HFF-Myc (cell line): ENCODE measurements at regions not wholly inside any gene's neighbourhood (a gene's known extent, or its start where the extent isn't known, plus 50 kb on each side); places are given as distances from the start of the nearest gene placed in this dataset.

Experiments
- DNase-seq: peaks from one replicate; pipeline ENCODE4 v3.0.0-alpha.2; 2011; ENCODE audit warnings: low read depth; ENCODE audit errors: extremely low read depth
- H3K4me3 ChIP-seq: replicated peaks from 2 replicates; pipeline ENCODE4 v1.5.1; 2011; ENCODE audit warnings: low read depth, mild to moderate bottlenecking, control low read depth, low read length
- TF ChIP-seq, protein P1 (sequence below): IDR thresholded peaks from 2 replicates; pipeline ENCODE4 v1.5.1; 2012; ENCODE audit warnings: mild to moderate bottlenecking, low read depth, low read length, control low read depth; ENCODE audit errors: missing control alignments

GRCh38 chr6:91453224-91453878 lies 866.5 kb upstream of the MAP3K7 start:
- DNase-seq: no peak
- TF ChIP-seq, protein P1, sequence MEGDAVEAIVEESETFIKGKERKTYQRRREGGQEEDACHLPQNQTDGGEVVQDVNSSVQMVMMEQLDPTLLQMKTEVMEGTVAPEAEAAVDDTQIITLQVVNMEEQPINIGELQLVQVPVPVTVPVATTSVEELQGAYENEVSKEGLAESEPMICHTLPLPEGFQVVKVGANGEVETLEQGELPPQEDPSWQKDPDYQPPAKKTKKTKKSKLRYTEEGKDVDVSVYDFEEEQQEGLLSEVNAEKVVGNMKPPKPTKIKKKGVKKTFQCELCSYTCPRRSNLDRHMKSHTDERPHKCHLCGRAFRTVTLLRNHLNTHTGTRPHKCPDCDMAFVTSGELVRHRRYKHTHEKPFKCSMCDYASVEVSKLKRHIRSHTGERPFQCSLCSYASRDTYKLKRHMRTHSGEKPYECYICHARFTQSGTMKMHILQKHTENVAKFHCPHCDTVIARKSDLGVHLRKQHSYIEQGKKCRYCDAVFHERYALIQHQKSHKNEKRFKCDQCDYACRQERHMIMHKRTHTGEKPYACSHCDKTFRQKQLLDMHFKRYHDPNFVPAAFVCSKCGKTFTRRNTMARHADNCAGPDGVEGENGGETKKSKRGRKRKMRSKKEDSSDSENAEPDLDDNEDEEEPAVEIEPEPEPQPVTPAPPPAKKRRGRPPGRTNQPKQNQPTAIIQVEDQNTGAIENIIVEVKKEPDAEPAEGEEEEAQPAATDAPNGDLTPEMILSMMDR: no peak
- H3K4me3 ChIP-seq: no peak overlapping the region

GRCh38 chr6:91449539-91449938 lies 862.7 kb upstream of the MAP3K7 start:
- no peak overlapping the region for H3K4me3 ChIP-seq
- no peak for DNase-seq
- TF ChIP-seq, protein P1: no peak

GRCh38 chr6:91447530-91448254 lies 860.8 kb upstream of the MAP3K7 start:
- TF ChIP-seq, protein P1: no peak
- DNase-seq: no peak
- H3K4me3 ChIP-seq: no peak overlapping the region

- DNase-seq: no peak
- TF ChIP-seq, protein P1: no peak
- H3K4me3 ChIP-seq: no peak overlapping the region
Measured at GRCh38 chr6:91447081-91447480, 860.2 kb upstream of the MAP3K7 start.

GRCh38 chr6:91443405-91443804 lies 856.5 kb upstream of the MAP3K7 start:
- DNase-seq: no peak
- TF ChIP-seq, protein P1: no peak
- H3K4me3 ChIP-seq: no peak overlapping the region

DNA sequence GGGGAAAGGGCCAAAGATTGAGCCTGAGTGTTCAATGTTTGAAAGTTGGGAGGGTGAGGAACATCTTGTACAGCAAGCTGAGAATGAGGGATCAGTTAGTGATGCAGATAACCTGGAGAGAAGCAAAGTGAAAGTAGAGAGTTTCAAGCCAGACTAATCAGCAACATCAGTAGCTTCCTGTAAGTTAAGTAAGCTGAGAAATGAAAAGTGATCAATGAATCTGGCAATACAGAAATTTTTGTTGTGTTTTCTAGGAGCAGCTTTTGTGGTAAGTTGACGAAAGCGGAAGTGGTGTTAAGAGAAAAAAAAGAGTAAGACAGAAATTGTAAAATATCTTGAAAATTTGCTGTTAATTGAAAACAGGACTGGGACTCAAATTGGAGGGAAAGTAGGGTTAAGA lies 855.5 kb upstream of the MAP3K7 start:
- TF ChIP-seq, protein P1: no peak
- no peak for DNase-seq

More for the DNA sequence above, 855.5 kb upstream of the MAP3K7 start:
- no peak overlapping the region for H3K4me3 ChIP-seq
